ENCODE measurements at regions not wholly inside any gene's neighbourhood (a gene's known extent, or its start where the extent isn't known, plus 50 kb on each side); places are given as distances from the start of the nearest gene placed in this dataset.

DNA sequence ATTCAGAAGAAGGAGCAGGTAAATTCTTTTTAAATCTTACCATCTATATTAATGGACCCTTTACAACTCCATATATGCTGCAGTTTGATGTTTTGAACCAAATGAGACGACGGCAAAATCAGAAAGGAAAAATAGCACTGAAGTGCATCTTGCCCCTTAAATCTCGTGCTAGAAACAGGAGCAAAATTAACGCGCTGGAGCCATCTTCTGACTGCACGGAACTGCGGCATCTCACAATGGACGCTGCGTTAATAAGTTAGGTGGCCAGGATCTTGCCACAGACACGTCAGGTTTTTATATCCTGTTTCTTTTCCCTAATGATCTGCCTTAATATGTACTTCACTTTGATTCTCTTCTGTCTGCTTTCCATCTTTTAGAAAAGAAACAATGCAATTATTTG is 354.5 kb downstream of the TFEC start:
- Histone ChIP-seq H3K4me3 (ENCODE audit: low read depth in 1 of 2, low read length in 2 of 2) (peak overlapping the region in 1 of 2 donors; percentile 36), H3K27ac (ENCODE audit: low read depth, low read length) (peak overlapping the region; percentile 35), H3K9me3 (ENCODE audit: low read length) (no peaks in the 10 kb centered on the region), H3K9ac (ENCODE audit: low read length) (no peak overlapping the region), H3K4me1 (ENCODE audit: insufficient read depth, low read length) (peaks cover 16% of the 10 kb centered on the region), H3K27me3 (ENCODE audit: control insufficient read depth in 1 of 2, insufficient read depth in 2 of 2, low read length in 2 of 2) (no peaks in the 10 kb centered on the region), H3K36me3 (ENCODE audit: insufficient read depth, low read length) (no peaks in the 10 kb centered on the region)

DNA sequence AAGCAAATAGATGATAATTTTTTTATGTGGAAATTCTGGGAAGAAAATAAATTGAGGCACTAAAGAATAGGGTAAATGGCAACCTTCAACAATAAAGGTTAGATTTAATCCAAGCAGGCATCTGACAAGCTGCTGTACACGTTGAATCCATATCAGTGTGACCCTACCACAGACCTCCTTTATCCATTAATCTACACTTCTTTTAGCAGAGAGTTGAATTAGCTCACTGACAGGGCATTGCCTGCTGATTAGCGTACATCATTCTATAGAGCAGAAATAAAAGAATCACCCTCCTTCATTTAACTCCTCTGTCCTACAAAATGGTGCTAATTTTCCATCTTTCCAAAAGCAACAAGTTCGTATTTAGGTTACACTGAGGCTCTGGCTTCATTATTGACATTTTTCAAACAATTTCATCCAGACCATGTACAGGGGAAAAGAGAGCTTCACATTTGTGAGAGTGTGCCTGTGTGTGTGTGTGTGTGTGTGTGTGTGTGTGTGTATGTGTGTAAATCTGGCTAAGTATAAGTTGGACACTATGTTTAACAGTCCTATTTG is 356.0 kb downstream of the TFEC start:
- H3K9me3 ChIP-seq (ENCODE audit: low read length): no peaks in the 10 kb centered on the region
- H3K27me3 ChIP-seq (ENCODE audit: control insufficient read depth in 1 of 2, insufficient read depth in 2 of 2, low read length in 2 of 2): no peaks in the 10 kb centered on the region
- H3K4me3 ChIP-seq (ENCODE audit: low read depth in 1 of 2, low read length in 2 of 2): no peak overlapping the region
- H3K9ac ChIP-seq (ENCODE audit: low read length): no peak overlapping the region
- H3K4me1 ChIP-seq (ENCODE audit: insufficient read depth, low read length): peaks cover 16% of the 10 kb centered on the region
- H3K36me3 ChIP-seq (ENCODE audit: insufficient read depth, low read length): no peaks in the 10 kb centered on the region
- no peak overlapping the region for H3K27ac ChIP-seq (ENCODE audit: low read depth, low read length)

DNA sequence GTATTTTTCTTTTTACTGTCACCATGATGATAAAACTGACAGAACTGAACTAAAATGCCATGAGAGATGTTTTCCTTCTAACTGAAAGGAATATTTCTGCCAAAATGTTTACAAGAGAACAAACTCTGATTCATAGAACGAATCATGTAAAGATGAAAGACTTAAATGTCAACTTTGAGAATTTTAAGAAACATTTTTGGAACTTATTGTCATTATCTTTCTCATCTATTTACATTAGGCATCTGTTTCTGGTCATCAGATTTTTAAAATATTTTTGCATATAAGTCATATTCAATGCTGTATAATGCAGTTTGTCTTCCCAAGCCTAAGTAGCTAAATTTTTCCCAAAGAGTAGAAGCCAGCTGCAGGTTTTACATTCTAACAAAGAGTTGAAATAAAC is 358.5 kb downstream of the TFEC start:
- peaks cover 6% of the 10 kb centered on the region for H3K4me1 ChIP-seq (ENCODE audit: insufficient read depth, low read length)
- H3K27me3 ChIP-seq (ENCODE audit: control insufficient read depth in 1 of 2, insufficient read depth in 2 of 2, low read length in 2 of 2): no peaks in the 10 kb centered on the region
- H3K27ac ChIP-seq (ENCODE audit: low read depth, low read length): no peak overlapping the region
- no peaks in the 10 kb centered on the region for H3K9me3 ChIP-seq (ENCODE audit: low read length)
- H3K9ac ChIP-seq (ENCODE audit: low read length): no peak overlapping the region
- no peaks in the 10 kb centered on the region for H3K36me3 ChIP-seq (ENCODE audit: insufficient read depth, low read length)
- no peak overlapping the region for H3K4me3 ChIP-seq (ENCODE audit: low read depth in 1 of 2, low read length in 2 of 2)

DNA sequence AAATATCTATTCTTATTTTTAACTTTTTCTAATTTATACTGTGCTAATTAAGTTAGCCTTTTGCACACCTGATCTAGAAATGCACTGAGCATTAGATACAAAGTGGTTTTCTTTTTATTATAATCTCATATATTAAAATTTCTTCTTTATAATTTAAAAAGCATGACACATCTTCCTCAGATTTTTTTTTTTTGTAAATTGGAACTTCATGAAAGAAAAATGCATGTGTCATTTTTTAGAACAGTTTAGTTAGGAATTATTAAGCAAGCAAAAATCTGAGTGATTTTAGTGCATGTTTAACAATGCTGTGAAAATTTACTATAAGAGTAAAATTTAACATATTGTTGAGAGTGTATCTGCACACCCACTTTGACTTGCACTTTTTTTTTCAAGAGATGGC is 367.9 kb downstream of the TFEC start:
- no peaks in the 10 kb centered on the region for H3K27me3 ChIP-seq (ENCODE audit: control insufficient read depth in 1 of 2, insufficient read depth in 2 of 2, low read length in 2 of 2)
- H3K9me3 ChIP-seq (ENCODE audit: low read length): no peaks in the 10 kb centered on the region
- no peaks in the 10 kb centered on the region for H3K36me3 ChIP-seq (ENCODE audit: insufficient read depth, low read length)
- no peak overlapping the region for H3K9ac ChIP-seq (ENCODE audit: low read length)
- no peaks in the 10 kb centered on the region for H3K4me1 ChIP-seq (ENCODE audit: insufficient read depth, low read length)
- H3K27ac ChIP-seq (ENCODE audit: low read depth, low read length): no peak overlapping the region
- no peak overlapping the region for H3K4me3 ChIP-seq (ENCODE audit: low read depth in 1 of 2, low read length in 2 of 2)

DNA sequence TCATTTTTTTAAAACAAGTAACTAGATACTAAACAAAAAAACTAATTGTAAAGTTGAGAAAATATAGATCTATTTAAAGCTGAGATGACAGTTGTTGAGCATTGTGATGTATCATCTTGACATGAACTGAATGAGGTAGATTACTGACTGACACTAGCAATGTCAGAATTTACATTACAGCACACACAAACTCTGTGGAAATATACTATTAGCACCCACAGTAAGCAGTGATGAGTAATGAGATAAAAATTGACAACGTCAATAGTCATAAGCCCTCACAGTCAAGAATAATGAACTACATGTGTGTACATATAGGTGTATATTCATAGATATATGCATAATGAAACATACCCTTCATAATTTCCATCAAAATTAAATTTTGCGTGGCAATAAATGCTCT is 368.4 kb downstream of the TFEC start:
- no peak overlapping the region for H3K27ac ChIP-seq (ENCODE audit: low read depth, low read length)
- H3K36me3 ChIP-seq (ENCODE audit: insufficient read depth, low read length): no peaks in the 10 kb centered on the region
- H3K4me3 ChIP-seq (ENCODE audit: low read depth in 1 of 2, low read length in 2 of 2): no peak overlapping the region
- H3K9ac ChIP-seq (ENCODE audit: low read length): no peak overlapping the region
- no peaks in the 10 kb centered on the region for H3K27me3 ChIP-seq (ENCODE audit: control insufficient read depth in 1 of 2, insufficient read depth in 2 of 2, low read length in 2 of 2)
- H3K9me3 ChIP-seq (ENCODE audit: low read length): no peaks in the 10 kb centered on the region
- H3K4me1 ChIP-seq (ENCODE audit: insufficient read depth, low read length): no peaks in the 10 kb centered on the region

DNA sequence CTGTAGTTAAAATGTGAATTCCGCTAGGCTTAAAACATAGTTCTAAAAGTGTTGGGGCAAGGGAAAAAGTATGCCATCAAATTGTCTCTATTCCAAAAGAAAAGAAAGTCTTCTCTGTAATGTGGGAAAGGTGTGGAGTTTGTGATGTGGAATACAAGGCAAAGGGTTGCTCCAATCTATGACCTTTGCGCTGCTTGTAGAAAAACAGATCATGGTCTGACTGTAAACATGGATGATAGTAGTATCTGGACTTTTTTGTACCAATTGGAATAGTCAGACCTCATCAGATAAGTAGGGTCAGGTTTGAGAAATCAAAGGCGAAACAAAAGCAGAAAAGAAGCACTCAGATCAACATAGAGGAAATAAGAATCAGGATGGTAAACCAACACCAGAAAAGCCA is 372.3 kb downstream of the TFEC start:
- H3K36me3 ChIP-seq (ENCODE audit: insufficient read depth, low read length): no peaks in the 10 kb centered on the region
- H3K4me3 ChIP-seq (ENCODE audit: low read depth in 1 of 2, low read length in 2 of 2): no peak overlapping the region
- no peak overlapping the region for H3K9ac ChIP-seq (ENCODE audit: low read length)
- H3K4me1 ChIP-seq (ENCODE audit: insufficient read depth, low read length): no peaks in the 10 kb centered on the region
- H3K27ac ChIP-seq (ENCODE audit: low read depth, low read length): no peak overlapping the region
- H3K9me3 ChIP-seq (ENCODE audit: low read length): no peaks in the 10 kb centered on the region
- no peaks in the 10 kb centered on the region for H3K27me3 ChIP-seq (ENCODE audit: control insufficient read depth in 1 of 2, insufficient read depth in 2 of 2, low read length in 2 of 2)

DNA sequence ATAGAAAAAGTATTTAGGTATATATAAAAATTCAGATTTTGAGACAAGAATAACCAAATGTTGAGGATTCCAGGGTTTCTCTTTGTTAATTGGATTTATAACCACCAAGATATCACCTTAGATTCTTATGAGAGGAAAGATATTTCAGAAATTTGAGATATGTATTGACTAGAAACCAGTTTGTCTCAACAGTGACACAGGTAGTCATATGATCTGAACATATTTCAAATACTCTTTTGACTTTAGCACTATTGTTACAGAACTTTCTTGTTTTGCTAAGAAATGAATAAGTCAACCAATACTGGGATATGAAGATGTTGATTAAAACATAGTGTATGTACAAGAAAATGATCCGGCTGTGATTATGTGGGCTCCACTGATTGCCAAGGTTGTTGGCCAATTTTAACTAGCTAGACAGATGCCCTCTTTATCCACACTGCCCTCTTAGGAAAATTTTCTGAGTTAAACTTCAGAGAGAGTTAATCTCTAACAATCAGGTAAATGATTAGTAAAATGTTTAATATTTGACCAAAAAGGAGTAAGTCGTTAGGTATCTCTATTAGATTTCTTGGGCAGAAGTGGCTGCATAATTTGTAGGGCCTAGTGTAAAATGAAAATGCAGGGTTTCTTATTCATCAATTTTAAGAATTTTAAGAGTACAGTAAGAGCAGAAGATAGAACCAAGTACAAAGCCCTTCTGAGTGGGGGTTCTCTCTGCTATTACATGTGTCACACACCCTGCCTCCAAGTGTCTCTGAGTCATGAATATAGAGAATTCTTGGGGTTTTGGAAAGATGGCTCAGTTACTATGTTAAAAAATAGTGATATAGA is 376.0 kb downstream of the TFEC start:
- no peak overlapping the region for H3K4me3 ChIP-seq (ENCODE audit: low read depth in 1 of 2, low read length in 2 of 2)
- H3K27ac ChIP-seq (ENCODE audit: low read depth, low read length): no peak overlapping the region
- H3K27me3 ChIP-seq (ENCODE audit: control insufficient read depth in 1 of 2, insufficient read depth in 2 of 2, low read length in 2 of 2): no peaks in the 10 kb centered on the region
- H3K36me3 ChIP-seq (ENCODE audit: insufficient read depth, low read length): no peaks in the 10 kb centered on the region
- no peaks in the 10 kb centered on the region for H3K9me3 ChIP-seq (ENCODE audit: low read length)
- H3K9ac ChIP-seq (ENCODE audit: low read length): no peak overlapping the region
- no peaks in the 10 kb centered on the region for H3K4me1 ChIP-seq (ENCODE audit: insufficient read depth, low read length)

DNA sequence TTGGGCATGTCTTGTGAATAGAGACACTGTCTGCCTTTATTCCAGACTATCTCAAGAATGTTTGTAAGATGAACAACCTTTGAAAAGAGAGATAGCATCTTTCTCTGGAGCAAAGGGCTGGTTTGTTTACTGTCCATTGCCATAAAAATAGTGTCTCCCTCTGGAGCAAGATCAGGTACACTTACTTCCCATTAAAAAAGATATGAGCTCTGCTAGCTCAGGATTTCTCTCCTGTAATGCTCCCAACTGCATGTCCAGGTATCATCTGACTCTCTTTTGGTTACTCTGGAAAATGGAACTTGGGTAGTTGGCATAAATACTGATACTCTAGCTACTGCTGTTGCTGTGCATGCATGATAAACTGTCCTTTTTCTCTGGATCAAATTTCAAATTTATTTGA is 381.1 kb downstream of the TFEC start:
- Histone ChIP-seq H3K27me3 (ENCODE audit: control insufficient read depth in 1 of 2, insufficient read depth in 2 of 2, low read length in 2 of 2) (no peaks in the 10 kb centered on the region), H3K36me3 (ENCODE audit: insufficient read depth, low read length) (no peaks in the 10 kb centered on the region), H3K4me3 (ENCODE audit: low read depth in 1 of 2, low read length in 2 of 2) (no peak overlapping the region), H3K9me3 (ENCODE audit: low read length) (no peaks in the 10 kb centered on the region), H3K9ac (ENCODE audit: low read length) (no peak overlapping the region), H3K27ac (ENCODE audit: low read depth, low read length) (no peak overlapping the region), H3K4me1 (ENCODE audit: insufficient read depth, low read length) (no peaks in the 10 kb centered on the region)

DNA sequence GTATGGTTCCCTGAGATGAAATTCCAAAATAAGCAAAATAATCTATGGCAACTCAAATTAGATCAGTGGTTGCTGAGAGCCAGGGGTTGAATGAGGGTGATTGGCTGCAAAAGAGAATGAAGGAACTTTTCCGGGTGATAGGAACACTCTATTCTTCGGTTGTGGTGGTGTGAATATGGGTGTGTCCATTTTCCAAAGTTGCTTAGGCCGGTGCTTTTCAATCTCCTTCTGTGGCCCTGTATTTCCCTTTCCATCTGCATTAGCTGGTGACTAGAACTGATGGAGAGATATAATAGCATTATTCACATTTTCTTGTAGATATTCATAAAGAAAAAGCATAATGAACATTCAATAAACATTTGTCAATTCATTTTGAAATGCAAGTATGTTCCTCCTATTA is 382.9 kb downstream of the TFEC start:
- Histone ChIP-seq H3K9ac (ENCODE audit: low read length) (no peak overlapping the region), H3K36me3 (ENCODE audit: insufficient read depth, low read length) (no peaks in the 10 kb centered on the region), H3K27ac (ENCODE audit: low read depth, low read length) (no peak overlapping the region), H3K4me3 (ENCODE audit: low read depth in 1 of 2, low read length in 2 of 2) (no peak overlapping the region), H3K4me1 (ENCODE audit: insufficient read depth, low read length) (no peaks in the 10 kb centered on the region), H3K27me3 (ENCODE audit: control insufficient read depth in 1 of 2, insufficient read depth in 2 of 2, low read length in 2 of 2) (no peaks in the 10 kb centered on the region), H3K9me3 (ENCODE audit: low read length) (no peaks in the 10 kb centered on the region)

DNA sequence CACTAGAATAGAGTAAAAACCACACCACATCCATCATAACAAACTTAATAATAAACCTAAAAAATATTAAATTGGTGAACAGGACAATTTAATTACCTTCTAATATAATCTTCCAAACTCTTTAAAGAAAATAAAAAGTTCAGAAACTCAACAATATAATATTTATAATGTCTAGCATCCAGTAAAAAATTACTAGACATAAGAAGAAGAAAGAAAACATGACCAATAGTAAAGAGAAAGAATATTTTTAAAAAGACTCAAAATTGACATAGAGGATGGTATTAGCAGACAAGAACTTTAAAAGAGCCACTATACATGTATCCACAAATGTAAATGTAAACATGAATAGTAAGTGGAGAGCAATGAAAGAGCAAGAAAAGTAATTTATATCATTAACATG is 388.4 kb downstream of the TFEC start:
- Histone ChIP-seq H3K9me3 (ENCODE audit: low read length) (no peaks in the 10 kb centered on the region), H3K4me3 (ENCODE audit: low read depth in 1 of 2, low read length in 2 of 2) (no peak overlapping the region), H3K9ac (ENCODE audit: low read length) (no peak overlapping the region), H3K27me3 (ENCODE audit: control insufficient read depth in 1 of 2, insufficient read depth in 2 of 2, low read length in 2 of 2) (no peaks in the 10 kb centered on the region), H3K36me3 (ENCODE audit: insufficient read depth, low read length) (no peaks in the 10 kb centered on the region), H3K4me1 (ENCODE audit: insufficient read depth, low read length) (no peaks in the 10 kb centered on the region), H3K27ac (ENCODE audit: low read depth, low read length) (no peak overlapping the region)

DNA sequence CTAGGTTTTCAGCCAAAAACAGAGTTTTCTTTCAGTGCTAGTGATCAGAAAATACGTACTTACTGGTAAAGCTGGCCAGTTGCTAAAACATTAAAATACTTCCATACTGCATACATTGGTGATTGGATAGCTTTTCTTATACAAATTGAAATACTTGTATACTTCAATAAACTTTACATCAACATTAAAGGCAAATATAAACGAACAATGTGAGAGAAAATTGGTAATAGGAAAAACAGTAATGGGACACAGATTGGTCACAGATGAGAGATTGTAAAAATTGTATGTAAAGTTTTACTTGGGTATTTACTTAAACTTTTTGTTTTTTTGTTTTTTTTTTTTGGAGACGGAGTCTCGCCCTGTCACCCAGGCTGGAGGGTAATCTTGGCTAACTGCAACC is 391.7 kb downstream of the TFEC start:
- H3K36me3 ChIP-seq (ENCODE audit: insufficient read depth, low read length): no peaks in the 10 kb centered on the region
- no peak overlapping the region for H3K4me3 ChIP-seq (ENCODE audit: low read depth in 1 of 2, low read length in 2 of 2)
- H3K9ac ChIP-seq (ENCODE audit: low read length): no peak overlapping the region
- no peaks in the 10 kb centered on the region for H3K27me3 ChIP-seq (ENCODE audit: control insufficient read depth in 1 of 2, insufficient read depth in 2 of 2, low read length in 2 of 2)
- H3K4me1 ChIP-seq (ENCODE audit: insufficient read depth, low read length): no peaks in the 10 kb centered on the region
- no peak overlapping the region for H3K27ac ChIP-seq (ENCODE audit: low read depth, low read length)
- H3K9me3 ChIP-seq (ENCODE audit: low read length): no peaks in the 10 kb centered on the region

DNA sequence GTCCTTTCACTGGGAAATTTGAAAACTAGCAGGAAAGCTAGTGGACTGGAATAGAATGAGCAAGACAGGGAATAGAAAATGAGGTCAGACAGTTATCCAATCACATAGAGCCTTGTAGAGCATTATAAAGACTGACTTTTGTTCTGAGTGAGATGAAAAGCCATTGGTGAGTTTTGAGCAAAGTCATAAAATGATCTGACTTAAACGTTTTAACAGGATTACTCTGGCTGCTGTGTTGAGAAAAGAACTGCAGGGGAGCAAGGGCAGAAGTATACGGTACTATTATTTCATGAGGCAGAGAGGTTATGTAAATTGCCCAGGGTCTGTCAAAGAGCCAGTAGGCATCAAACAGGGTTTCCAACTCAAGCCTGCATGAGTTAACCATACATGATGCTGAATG is 393.4 kb downstream of the TFEC start:
- H3K9ac ChIP-seq (ENCODE audit: low read length): no peak overlapping the region
- H3K4me1 ChIP-seq (ENCODE audit: insufficient read depth, low read length): no peaks in the 10 kb centered on the region
- no peaks in the 10 kb centered on the region for H3K9me3 ChIP-seq (ENCODE audit: low read length)
- no peaks in the 10 kb centered on the region for H3K36me3 ChIP-seq (ENCODE audit: insufficient read depth, low read length)
- no peak overlapping the region for H3K27ac ChIP-seq (ENCODE audit: low read depth, low read length)
- H3K27me3 ChIP-seq (ENCODE audit: control insufficient read depth in 1 of 2, insufficient read depth in 2 of 2, low read length in 2 of 2): no peaks in the 10 kb centered on the region
- no peak overlapping the region for H3K4me3 ChIP-seq (ENCODE audit: low read depth in 1 of 2, low read length in 2 of 2)
